ENCODE measurements at regions not wholly inside any gene's neighbourhood (a gene's known extent, or its start where the extent isn't known, plus 50 kb on each side); places are given as distances from the start of the nearest gene placed in this dataset.
A peak's percentile ranks its signal among the peaks of the same experiment; 100 is the strongest.
"Not testable (repeated sequence)": the region's sequence is repeated elsewhere in the genome, so short reads cannot be mapped to it uniquely, and the experiment has no call there.

DNA sequence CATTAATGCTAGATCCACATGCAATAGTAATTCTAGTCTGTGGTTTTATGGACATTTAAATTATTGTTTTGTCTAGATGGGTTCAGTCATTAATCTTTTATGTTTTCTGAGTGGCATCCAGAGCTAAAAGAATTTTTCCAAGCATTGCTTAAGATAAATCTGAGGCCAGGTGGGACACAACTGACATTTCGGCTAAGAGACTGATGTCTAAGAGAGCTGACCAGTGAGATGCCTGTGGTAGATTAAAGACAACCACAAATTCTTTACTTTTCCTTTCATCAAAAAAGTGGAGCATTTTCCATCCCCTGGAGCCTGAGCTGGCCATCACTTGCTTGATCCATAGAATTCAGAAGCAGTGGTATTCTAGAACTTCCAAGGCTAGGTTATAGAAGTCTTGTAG is 182.2 kb downstream of the NRP2 start:
- Histone ChIP-seq H3K27ac (ENCODE audit: insufficient read depth, low read length) (no peak overlapping the region), H3K9ac (ENCODE audit: insufficient read depth, low read length) (no peak overlapping the region), H3K4me3 (replicated peaks in 1 of 4; ENCODE audit: control extremely low read depth in 1 of 4, insufficient read depth in 1 of 4, low read depth in 3 of 4, low read length in 4 of 4) (no peak overlapping the region), H3K79me2 (ENCODE audit: control insufficient read depth, insufficient read depth, low read length) (no peaks in the 10 kb centered on the region), H3K9me3 (ENCODE audit: control insufficient read depth, insufficient read depth, low read depth, low read length) (no peaks in the 10 kb centered on the region), H3K27me3 (ENCODE audit: control insufficient read depth, insufficient read depth, low read length) (peaks cover 2% of the 10 kb centered on the region), H2AFZ (ENCODE audit: low read length) (no peak overlapping the region), H3K4me2 (ENCODE audit: extremely low read depth, insufficient read depth, low read length) (no peak overlapping the region), H3K36me3 (ENCODE audit: control insufficient read depth, insufficient read depth, low read length) (no peaks in the 10 kb centered on the region), H3K4me1 (ENCODE audit: control insufficient read depth, extremely low read depth, insufficient read depth, low read length) (no peaks in the 10 kb centered on the region), H4K20me1 (ENCODE audit: control insufficient read depth, extremely low read depth, insufficient read depth, low read length) (no peaks in the 10 kb centered on the region)
- DNase-seq (ENCODE audit: low read depth in 2 of 2): peak in 1 of 2 donors; percentile 89
- no peak for TF ChIP-seq EZH2 (IDR thresholded peaks at IDR 0.05; ENCODE audit: low read length, missing control alignments)
- TF ChIP-seq, protein P1, sequence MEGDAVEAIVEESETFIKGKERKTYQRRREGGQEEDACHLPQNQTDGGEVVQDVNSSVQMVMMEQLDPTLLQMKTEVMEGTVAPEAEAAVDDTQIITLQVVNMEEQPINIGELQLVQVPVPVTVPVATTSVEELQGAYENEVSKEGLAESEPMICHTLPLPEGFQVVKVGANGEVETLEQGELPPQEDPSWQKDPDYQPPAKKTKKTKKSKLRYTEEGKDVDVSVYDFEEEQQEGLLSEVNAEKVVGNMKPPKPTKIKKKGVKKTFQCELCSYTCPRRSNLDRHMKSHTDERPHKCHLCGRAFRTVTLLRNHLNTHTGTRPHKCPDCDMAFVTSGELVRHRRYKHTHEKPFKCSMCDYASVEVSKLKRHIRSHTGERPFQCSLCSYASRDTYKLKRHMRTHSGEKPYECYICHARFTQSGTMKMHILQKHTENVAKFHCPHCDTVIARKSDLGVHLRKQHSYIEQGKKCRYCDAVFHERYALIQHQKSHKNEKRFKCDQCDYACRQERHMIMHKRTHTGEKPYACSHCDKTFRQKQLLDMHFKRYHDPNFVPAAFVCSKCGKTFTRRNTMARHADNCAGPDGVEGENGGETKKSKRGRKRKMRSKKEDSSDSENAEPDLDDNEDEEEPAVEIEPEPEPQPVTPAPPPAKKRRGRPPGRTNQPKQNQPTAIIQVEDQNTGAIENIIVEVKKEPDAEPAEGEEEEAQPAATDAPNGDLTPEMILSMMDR (conservative IDR thresholded peaks at IDR 0.05 in 1 of 2, IDR thresholded peaks at IDR 0.05 in 1 of 2; ENCODE audit: low read depth in 1 of 2, low read length in 2 of 2): no peak

DNA sequence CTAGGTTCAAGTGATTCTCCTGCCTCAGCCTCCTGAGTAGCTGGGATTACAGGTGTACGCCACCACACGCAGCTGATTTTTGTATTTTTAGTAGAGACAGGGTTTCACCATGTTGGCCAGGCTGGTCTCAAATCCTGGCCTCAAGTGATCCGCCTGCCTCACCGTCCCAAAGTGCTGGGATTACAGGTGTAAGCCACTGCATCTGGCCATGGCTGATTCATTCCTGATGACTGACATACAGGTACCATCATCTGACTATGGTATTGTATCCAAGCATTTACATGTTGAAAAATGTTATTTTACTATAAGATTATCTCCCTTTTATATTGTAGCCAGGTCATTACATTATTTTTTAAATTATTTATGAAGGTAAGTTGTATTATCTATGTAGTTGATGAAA is 180.5 kb downstream of the NRP2 start:
- not testable (repeated sequence) for H4K20me1 ChIP-seq (ENCODE audit: control insufficient read depth, extremely low read depth, insufficient read depth, low read length); H3K36me3 ChIP-seq (ENCODE audit: control insufficient read depth, insufficient read depth, low read length); H3K9me3 ChIP-seq (ENCODE audit: control insufficient read depth, insufficient read depth, low read depth, low read length); H3K4me3 ChIP-seq (replicated peaks in 1 of 4; ENCODE audit: control extremely low read depth in 1 of 4, insufficient read depth in 1 of 4, low read depth in 3 of 4, low read length in 4 of 4); H2AFZ ChIP-seq (ENCODE audit: low read length); DNase-seq (ENCODE audit: low read depth in 2 of 2); H3K27ac ChIP-seq (ENCODE audit: insufficient read depth, low read length); H3K27me3 ChIP-seq (ENCODE audit: control insufficient read depth, insufficient read depth, low read length); H3K4me1 ChIP-seq (ENCODE audit: control insufficient read depth, extremely low read depth, insufficient read depth, low read length); H3K79me2 ChIP-seq (ENCODE audit: control insufficient read depth, insufficient read depth, low read length); H3K4me2 ChIP-seq (ENCODE audit: extremely low read depth, insufficient read depth, low read length); H3K9ac ChIP-seq (ENCODE audit: insufficient read depth, low read length)

DNA sequence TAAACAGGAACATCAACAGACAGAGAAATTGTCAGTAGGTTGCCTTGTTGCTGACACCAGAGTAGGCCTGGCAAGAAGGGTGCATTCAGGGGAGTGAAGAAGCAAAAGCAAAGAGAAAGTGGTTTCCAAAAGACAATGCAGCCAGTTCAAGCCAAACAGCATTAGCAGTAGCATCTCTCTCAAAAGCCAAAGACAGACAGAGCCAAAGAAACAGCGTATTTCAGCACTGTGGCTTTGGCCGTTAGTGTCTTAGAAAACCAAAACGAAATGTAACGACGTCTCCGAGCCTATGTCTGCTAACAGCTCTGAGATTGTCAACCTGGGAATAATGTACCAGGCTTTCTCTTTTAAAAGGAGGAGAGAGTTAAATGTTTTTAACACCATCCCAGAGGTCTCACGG is 178.6 kb downstream of the NRP2 start:
- Histone ChIP-seq H2AFZ (ENCODE audit: low read length) (no peak overlapping the region), H3K9me3 (ENCODE audit: control insufficient read depth, insufficient read depth, low read depth, low read length) (no peaks in the 10 kb centered on the region), H3K27me3 (ENCODE audit: control insufficient read depth, insufficient read depth, low read length) (peaks cover 4% of the 10 kb centered on the region), H3K36me3 (ENCODE audit: control insufficient read depth, insufficient read depth, low read length) (no peaks in the 10 kb centered on the region), H4K20me1 (ENCODE audit: control insufficient read depth, extremely low read depth, insufficient read depth, low read length) (no peaks in the 10 kb centered on the region), H3K4me2 (ENCODE audit: extremely low read depth, insufficient read depth, low read length) (no peak overlapping the region), H3K79me2 (ENCODE audit: control insufficient read depth, insufficient read depth, low read length) (no peaks in the 10 kb centered on the region), H3K9ac (ENCODE audit: insufficient read depth, low read length) (no peak overlapping the region), H3K27ac (ENCODE audit: insufficient read depth, low read length) (no peak overlapping the region), H3K4me3 (replicated peaks in 1 of 4; ENCODE audit: control extremely low read depth in 1 of 4, insufficient read depth in 1 of 4, low read depth in 3 of 4, low read length in 4 of 4) (no peak overlapping the region), H3K4me1 (ENCODE audit: control insufficient read depth, extremely low read depth, insufficient read depth, low read length) (no peaks in the 10 kb centered on the region)
- TF ChIP-seq, protein P1 (conservative IDR thresholded peaks at IDR 0.05 in 1 of 2, IDR thresholded peaks at IDR 0.05 in 1 of 2; ENCODE audit: low read depth in 1 of 2, low read length in 2 of 2): no peak
- TF ChIP-seq EZH2 (IDR thresholded peaks at IDR 0.05; ENCODE audit: low read length, missing control alignments): no peak
- no peak for DNase-seq (ENCODE audit: low read depth in 2 of 2)

Data from fibroblast of lung (primary cell).